Activated naive CD4-positive, alpha-beta T cell treated with anti-CD3 and anti-CD28 coated beads, Interleukin-2, amount 50 U/mL, for 24 hours (primary cell): ENCODE measurements at regions not wholly inside any gene's neighbourhood (a gene's known extent, or its start where the extent isn't known, plus 50 kb on each side); places are given as distances from the start of the nearest gene placed in this dataset.
"Not testable (repeated sequence)": the region's sequence is repeated elsewhere in the genome, so short reads cannot be mapped to it uniquely, and the experiment has no call there.

Source experiments
- H3K27ac Mint-ChIP-seq: one replicate; pipeline ENCODE4 v1.8.0; 2021; ENCODE audit warnings: mild to moderate bottlenecking, mixed read lengths
- H3K27me3 Mint-ChIP-seq: one replicate; pipeline ENCODE4 v1.8.0; 2021; ENCODE audit warnings: mixed read lengths
- H3K36me3 Mint-ChIP-seq: one replicate; pipeline ENCODE4 v1.8.0; 2021; ENCODE audit warnings: mixed read lengths
- H3K4me1 Mint-ChIP-seq: one replicate; pipeline ENCODE4 v1.8.0; 2021; ENCODE audit warnings: mixed read lengths
- H3K4me3 Mint-ChIP-seq: one replicate; pipeline ENCODE4 v1.8.0; 2021; ENCODE audit warnings: mild to moderate bottlenecking, mixed read lengths
- H3K9me3 Mint-ChIP-seq: one replicate; pipeline ENCODE4 v1.8.0; 2021; ENCODE audit warnings: mixed read lengths

DNA sequence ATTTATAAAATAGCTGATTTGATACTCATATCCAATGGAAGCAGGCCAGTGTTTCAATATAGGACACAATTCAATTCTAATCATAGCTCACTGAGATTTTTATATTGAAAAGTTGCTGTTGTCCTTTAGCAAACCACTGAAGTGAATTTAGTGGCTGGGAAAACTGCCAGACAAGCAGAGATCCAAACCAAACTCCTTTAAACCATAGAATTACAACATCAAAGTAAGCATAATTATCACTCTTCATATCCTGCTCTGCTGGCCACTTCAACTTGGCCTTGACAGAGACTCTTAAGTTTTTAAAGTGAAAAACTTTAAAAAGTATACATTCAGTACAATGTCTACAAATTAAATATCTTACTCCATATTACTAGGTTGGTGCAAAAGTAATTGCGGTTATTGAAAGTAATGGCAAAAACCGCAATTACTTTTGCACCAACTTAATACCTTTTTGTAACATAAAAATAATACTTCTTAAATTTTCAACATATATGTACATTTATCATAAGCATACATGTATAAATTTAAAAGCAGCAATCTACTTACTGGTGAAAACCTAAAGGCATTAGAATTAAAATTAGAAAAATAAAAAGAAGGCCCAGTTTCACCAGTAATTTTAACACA, 433.0 kb downstream of the PCDH10 start:
- Mint-ChIP-seq H3K27me3 (no peaks in the 10 kb centered on the region), H3K27ac (no peak overlapping the region), H3K4me1 (no peaks in the 10 kb centered on the region), H3K36me3 (no peaks in the 10 kb centered on the region), H3K4me3 (no peak overlapping the region), H3K9me3 (no peaks in the 10 kb centered on the region)

DNA sequence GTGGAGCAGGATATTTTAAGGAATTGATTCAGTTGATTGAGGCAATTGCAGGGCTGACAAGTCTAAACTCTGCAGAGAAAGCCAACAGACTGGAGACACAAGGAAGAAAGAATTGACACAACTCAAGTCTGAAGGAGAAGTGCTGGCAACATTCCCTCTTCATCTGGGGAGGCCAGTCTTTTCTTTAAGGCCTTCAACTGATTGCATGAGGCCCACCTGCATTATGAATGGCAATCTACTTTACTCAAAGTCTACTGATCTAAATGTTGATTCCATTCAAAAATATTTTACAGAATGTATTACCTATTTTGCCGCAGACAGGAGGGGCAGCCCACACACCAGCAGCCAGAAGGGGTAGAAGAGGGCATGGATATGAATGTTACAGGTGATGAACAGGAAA, 425.2 kb downstream of the PCDH10 start:
- Mint-ChIP-seq H3K27me3 (no peaks in the 10 kb centered on the region), H3K4me1 (no peaks in the 10 kb centered on the region), H3K4me3 (no peak overlapping the region), H3K36me3 (no peaks in the 10 kb centered on the region), H3K27ac (no peak overlapping the region), H3K9me3 (no peaks in the 10 kb centered on the region)

DNA sequence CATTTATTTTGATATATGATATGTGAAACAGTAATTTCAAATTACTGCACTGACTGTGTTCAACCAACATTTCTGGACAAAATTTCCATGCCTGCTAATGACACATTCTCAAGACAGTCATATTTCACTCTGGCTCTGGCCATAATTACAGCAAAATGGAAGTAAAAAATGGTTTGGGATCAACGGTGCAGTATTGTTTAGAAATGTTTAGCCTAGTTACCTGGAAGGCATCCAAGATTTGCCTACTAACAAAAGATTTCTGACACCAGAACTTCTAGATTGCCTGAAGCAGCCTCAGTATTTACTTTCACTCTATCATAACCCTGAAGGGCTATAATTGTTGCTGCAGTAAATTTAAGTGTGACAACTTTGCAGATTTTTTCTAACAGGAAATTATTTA, 416.3 kb downstream of the PCDH10 start:
- Mint-ChIP-seq H3K4me3 (no peak overlapping the region), H3K27me3 (no peaks in the 10 kb centered on the region), H3K36me3 (no peaks in the 10 kb centered on the region)

DNA sequence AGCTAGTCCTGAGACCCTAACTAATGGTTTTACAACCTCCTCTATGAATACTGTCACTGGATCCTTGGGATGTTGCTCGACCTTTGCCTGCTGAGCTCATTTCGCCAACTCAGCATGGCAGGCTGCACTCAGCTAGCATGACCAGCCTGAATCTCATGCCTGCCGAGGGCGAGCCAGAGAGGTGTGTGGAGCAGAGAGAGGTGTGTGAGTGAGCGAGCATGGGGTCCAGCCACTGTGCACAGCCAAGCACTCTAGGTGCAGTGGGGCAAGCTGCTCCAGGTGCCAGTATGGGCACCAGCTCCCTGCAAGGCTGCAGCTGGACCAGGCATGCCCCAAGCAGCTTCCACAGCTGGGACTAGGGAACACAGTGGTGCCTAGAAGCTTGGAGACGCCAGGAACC, 410.9 kb downstream of the PCDH10 start:
- H3K4me1 Mint-ChIP-seq, result no peaks in the 10 kb centered on the region
- H3K27ac Mint-ChIP-seq, result no peak overlapping the region
- no peak overlapping the region for H3K4me3 Mint-ChIP-seq
- no peaks in the 10 kb centered on the region for H3K27me3 Mint-ChIP-seq
- H3K36me3 Mint-ChIP-seq, result no peaks in the 10 kb centered on the region
- H3K9me3 Mint-ChIP-seq, result no peaks in the 10 kb centered on the region

More for the DNA sequence above, 416.3 kb downstream of the PCDH10 start:
- Mint-ChIP-seq H3K9me3 (no peaks in the 10 kb centered on the region), H3K27ac (no peak overlapping the region), H3K4me1 (no peaks in the 10 kb centered on the region)

DNA sequence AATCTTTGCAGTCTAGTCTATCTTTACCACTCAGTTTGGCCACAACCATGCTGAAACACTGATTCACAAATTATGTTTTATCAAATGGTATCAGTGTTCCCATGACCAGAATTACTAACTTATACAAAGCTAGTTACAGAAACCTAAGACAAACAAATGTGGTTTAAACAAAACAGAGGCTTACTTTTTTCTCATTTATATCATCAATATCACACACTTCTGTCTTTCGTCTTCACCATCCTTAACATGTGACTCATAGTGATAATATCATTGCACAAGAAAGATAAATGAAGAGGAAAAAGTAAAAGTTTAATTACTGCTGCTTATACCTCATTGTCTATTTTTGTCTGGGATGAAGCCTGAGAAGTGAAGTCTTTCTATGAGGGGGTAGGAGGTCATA, 406.6 kb downstream of the PCDH10 start:
- Mint-ChIP-seq H3K4me3 (no peak overlapping the region), H3K27ac (no peak overlapping the region), H3K4me1 (no peaks in the 10 kb centered on the region), H3K36me3 (no peaks in the 10 kb centered on the region), H3K9me3 (no peaks in the 10 kb centered on the region), H3K27me3 (no peaks in the 10 kb centered on the region)

DNA sequence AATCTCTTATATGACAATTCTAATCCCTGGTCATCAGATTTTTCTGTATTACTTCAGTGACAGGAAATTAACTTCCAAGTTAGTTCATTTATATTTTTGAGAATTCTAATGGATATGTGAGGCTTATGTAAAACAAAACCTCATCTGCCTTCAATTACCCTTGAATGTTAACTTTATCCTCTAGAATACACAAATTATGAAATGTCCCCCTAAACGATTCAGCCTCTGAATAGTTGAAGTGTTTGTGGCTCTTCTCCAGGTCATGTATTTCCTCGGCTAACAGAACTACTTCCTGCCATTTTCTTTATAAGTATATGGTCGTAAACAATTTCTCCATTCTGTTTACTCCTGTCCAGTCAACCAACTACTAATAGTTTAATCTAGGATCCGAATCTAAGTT, 401.3 kb downstream of the PCDH10 start:
- Mint-ChIP-seq H3K4me1 (no peaks in the 10 kb centered on the region), H3K4me3 (no peak overlapping the region), H3K27me3 (no peaks in the 10 kb centered on the region), H3K9me3 (no peaks in the 10 kb centered on the region), H3K27ac (no peak overlapping the region), H3K36me3 (no peaks in the 10 kb centered on the region)

DNA sequence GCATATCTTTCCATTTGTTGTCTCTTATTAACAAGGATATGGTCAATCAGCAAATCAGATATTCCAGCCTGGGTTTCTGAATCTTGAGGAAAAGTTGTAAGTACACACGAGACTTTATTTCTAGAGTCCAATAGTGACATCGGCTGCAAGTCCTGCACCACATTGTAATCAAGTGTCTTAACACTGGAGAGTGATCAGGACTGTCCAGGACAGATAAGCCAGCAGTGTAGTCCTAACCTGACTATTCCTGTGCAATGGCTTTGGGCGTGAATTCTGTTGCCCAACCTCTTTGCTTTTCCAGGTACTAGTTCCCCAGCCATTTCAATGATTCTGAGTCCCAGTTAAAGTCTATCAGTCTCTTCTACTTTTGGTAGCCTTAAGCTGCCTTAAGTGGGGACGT, 395.0 kb downstream of the PCDH10 start:
- H3K9me3 Mint-ChIP-seq, result no peaks in the 10 kb centered on the region
- H3K4me1 Mint-ChIP-seq, result no peaks in the 10 kb centered on the region
- no peak overlapping the region for H3K27ac Mint-ChIP-seq
- no peaks in the 10 kb centered on the region for H3K27me3 Mint-ChIP-seq
- no peaks in the 10 kb centered on the region for H3K36me3 Mint-ChIP-seq
- no peak overlapping the region for H3K4me3 Mint-ChIP-seq

GRCh38 chr4:133537780-133538281, 388.7 kb downstream of the PCDH10 start:
- no peaks in the 10 kb centered on the region for H3K27me3 Mint-ChIP-seq

GRCh38 chr4:133534224-133534623, 385.1 kb downstream of the PCDH10 start:
- H3K27ac Mint-ChIP-seq, H3K27me3 Mint-ChIP-seq, H3K36me3 Mint-ChIP-seq, H3K4me3 Mint-ChIP-seq, H3K4me1 Mint-ChIP-seq: not testable (repeated sequence)
- peaks cover 12% of the 10 kb centered on the region for H3K9me3 Mint-ChIP-seq

More at GRCh38 chr4:133537780-133538281, 388.7 kb downstream of the PCDH10 start:
- peaks cover 5% of the 10 kb centered on the region for H3K9me3 Mint-ChIP-seq
- H3K4me1 Mint-ChIP-seq, result no peaks in the 10 kb centered on the region
- H3K4me3 Mint-ChIP-seq, result no peak overlapping the region
- no peaks in the 10 kb centered on the region for H3K36me3 Mint-ChIP-seq
- H3K27ac Mint-ChIP-seq, result no peak overlapping the region

- Mint-ChIP-seq H3K36me3 (no peaks in the 10 kb centered on the region), H3K27me3 (no peaks in the 10 kb centered on the region), H3K4me1 (no peaks in the 10 kb centered on the region), H3K9me3 (no peaks in the 10 kb centered on the region), H3K4me3 (no peak overlapping the region), H3K27ac (no peak overlapping the region)
Observed at GRCh38 chr4:133524369-133524768, 375.3 kb downstream of the PCDH10 start.

GRCh38 chr4:133513901-133514300, 364.8 kb downstream of the PCDH10 start:
- Mint-ChIP-seq H3K4me3 (no peak overlapping the region), H3K27ac (no peak overlapping the region), H3K27me3 (no peaks in the 10 kb centered on the region), H3K36me3 (no peaks in the 10 kb centered on the region), H3K9me3 (no peaks in the 10 kb centered on the region), H3K4me1 (no peaks in the 10 kb centered on the region)

DNA sequence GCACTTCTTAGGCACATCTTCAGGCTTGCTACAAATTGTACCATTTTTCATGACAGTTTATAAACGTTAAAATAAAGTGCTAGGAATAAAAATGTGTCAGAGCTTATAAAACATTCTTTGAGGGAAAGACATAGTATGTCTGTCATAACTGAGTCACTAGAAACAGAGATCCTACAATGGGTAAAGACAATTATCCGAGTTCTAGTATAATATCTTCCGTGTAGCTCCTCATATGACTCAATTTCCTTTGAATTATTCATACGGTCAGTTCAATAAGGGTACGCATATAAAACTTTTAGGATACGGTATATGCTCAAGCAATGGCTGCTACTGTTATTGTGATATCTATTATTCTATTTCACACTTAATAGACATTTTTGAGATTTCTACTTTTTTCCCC, 349.1 kb downstream of the PCDH10 start:
- Mint-ChIP-seq H3K27ac (no peak overlapping the region), H3K4me1 (no peaks in the 10 kb centered on the region), H3K9me3 (peaks cover 4% of the 10 kb centered on the region), H3K36me3 (no peaks in the 10 kb centered on the region), H3K27me3 (no peaks in the 10 kb centered on the region), H3K4me3 (no peak overlapping the region)

GRCh38 chr4:133493776-133494175, 344.7 kb downstream of the PCDH10 start:
- Mint-ChIP-seq H3K27me3 (no peaks in the 10 kb centered on the region), H3K27ac (no peak overlapping the region), H3K36me3 (no peaks in the 10 kb centered on the region), H3K4me1 (no peaks in the 10 kb centered on the region), H3K4me3 (no peak overlapping the region), H3K9me3 (no peaks in the 10 kb centered on the region)

DNA sequence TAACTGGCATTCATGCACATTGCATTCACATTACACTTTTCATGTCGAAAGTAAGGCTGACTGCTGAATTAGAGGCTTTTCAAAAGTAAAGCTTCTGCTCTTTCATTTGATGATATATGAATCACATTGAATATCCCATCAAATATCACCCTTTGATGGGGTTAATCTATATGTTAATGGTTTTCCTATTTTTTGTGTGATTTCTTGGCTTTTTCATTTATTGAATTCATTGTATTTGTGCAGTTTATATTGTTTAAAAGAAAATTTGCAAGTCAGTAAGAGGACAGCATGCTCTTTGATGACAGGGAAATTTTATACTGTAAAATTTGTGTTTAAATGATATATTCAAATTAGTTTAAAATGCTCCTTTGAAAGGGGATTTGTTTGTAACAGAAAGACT, 344.1 kb downstream of the PCDH10 start:
- Mint-ChIP-seq H3K36me3 (no peaks in the 10 kb centered on the region), H3K27ac (no peak overlapping the region), H3K27me3 (no peaks in the 10 kb centered on the region), H3K4me3 (no peak overlapping the region), H3K9me3 (no peaks in the 10 kb centered on the region), H3K4me1 (no peaks in the 10 kb centered on the region)

- no peaks in the 10 kb centered on the region for H3K27me3 Mint-ChIP-seq
- no peak overlapping the region for H3K27ac Mint-ChIP-seq
- H3K4me3 Mint-ChIP-seq, result no peak overlapping the region
- no peaks in the 10 kb centered on the region for H3K4me1 Mint-ChIP-seq
- H3K9me3 Mint-ChIP-seq, result no peaks in the 10 kb centered on the region
- no peaks in the 10 kb centered on the region for H3K36me3 Mint-ChIP-seq
Observed at GRCh38 chr4:133484287-133484686, 335.2 kb downstream of the PCDH10 start.

- Mint-ChIP-seq H3K27me3 (no peaks in the 10 kb centered on the region), H3K27ac (no peak overlapping the region), H3K36me3 (no peaks in the 10 kb centered on the region), H3K4me1 (no peaks in the 10 kb centered on the region), H3K9me3 (no peaks in the 10 kb centered on the region), H3K4me3 (no peak overlapping the region)
Observed at GRCh38 chr4:133483600-133484246, 334.6 kb downstream of the PCDH10 start.

DNA sequence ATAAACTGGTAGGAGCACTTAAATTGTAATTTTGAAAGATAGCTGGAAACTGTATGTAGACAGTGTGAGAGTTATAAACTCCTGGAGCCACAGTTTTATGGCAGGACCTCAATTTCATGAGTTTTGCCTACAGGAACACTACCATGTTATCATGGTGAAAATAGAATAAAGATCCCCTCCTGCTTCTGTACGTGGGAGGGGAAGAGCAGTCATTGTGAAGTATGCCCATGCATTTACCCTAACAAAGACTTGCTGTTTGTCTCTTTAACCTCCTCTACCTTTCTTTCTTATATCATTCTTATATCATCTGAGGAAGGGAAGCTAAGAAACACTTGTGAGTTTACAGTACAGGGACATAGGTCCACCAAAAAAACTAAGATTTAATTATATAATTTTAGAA, 327.0 kb downstream of the PCDH10 start:
- H3K27ac Mint-ChIP-seq, result no peak overlapping the region
- no peaks in the 10 kb centered on the region for H3K4me1 Mint-ChIP-seq
- no peaks in the 10 kb centered on the region for H3K9me3 Mint-ChIP-seq
- H3K4me3 Mint-ChIP-seq, result no peak overlapping the region
- no peaks in the 10 kb centered on the region for H3K27me3 Mint-ChIP-seq
- H3K36me3 Mint-ChIP-seq, result no peaks in the 10 kb centered on the region
